ENCODE measurements at regions not wholly inside any gene's neighbourhood (a gene's known extent, or its start where the extent isn't known, plus 50 kb on each side); places are given as distances from the start of the nearest gene placed in this dataset.
A peak's percentile ranks its signal among the peaks of the same experiment; 100 is the strongest.

GRCh38 chr2:216574586-216574985, 58.6 kb upstream of the IGFBP2 start:
- TF ChIP-seq, protein P1, sequence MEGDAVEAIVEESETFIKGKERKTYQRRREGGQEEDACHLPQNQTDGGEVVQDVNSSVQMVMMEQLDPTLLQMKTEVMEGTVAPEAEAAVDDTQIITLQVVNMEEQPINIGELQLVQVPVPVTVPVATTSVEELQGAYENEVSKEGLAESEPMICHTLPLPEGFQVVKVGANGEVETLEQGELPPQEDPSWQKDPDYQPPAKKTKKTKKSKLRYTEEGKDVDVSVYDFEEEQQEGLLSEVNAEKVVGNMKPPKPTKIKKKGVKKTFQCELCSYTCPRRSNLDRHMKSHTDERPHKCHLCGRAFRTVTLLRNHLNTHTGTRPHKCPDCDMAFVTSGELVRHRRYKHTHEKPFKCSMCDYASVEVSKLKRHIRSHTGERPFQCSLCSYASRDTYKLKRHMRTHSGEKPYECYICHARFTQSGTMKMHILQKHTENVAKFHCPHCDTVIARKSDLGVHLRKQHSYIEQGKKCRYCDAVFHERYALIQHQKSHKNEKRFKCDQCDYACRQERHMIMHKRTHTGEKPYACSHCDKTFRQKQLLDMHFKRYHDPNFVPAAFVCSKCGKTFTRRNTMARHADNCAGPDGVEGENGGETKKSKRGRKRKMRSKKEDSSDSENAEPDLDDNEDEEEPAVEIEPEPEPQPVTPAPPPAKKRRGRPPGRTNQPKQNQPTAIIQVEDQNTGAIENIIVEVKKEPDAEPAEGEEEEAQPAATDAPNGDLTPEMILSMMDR (IDR thresholded peaks at IDR 0.05; ENCODE audit: insufficient read depth, low read depth, low read length, missing control alignments) = no peak
- H3K4me3 ChIP-seq (ENCODE audit: low read length) = no peak overlapping the region
- DNase-seq (ENCODE audit: low read depth) = no peak

DNA sequence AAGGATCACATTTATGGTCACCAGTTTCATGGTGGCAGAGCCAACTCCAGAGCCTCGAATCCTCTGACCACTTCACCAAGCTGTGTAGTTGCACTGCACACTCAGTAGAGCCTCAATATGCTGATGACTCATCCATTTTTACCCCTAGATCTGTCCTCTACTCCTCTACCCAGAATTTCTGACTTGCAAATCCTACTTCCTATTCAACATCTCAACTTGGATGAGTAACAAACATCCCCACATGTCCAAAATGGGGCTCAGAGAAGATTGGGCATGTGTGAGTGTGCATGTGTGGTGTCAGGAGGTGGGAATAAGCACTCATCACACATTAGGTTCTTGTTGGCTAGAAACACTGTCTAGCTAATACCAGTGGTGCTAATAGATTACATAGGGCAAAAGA, 57.8 kb upstream of the IGFBP2 start:
- TF ChIP-seq, protein P1 (IDR thresholded peaks at IDR 0.05; ENCODE audit: insufficient read depth, low read depth, low read length, missing control alignments) = no peak
- no peak overlapping the region for H3K4me3 ChIP-seq (ENCODE audit: low read length)
- DNase-seq (ENCODE audit: low read depth) = no peak

- TF ChIP-seq, protein P1 (IDR thresholded peaks at IDR 0.05; ENCODE audit: insufficient read depth, low read depth, low read length, missing control alignments) = no peak
- DNase-seq (ENCODE audit: low read depth) = no peak
- no peak overlapping the region for H3K4me3 ChIP-seq (ENCODE audit: low read length)
Observed at GRCh38 chr2:216576616-216577015, 56.6 kb upstream of the IGFBP2 start.

DNA sequence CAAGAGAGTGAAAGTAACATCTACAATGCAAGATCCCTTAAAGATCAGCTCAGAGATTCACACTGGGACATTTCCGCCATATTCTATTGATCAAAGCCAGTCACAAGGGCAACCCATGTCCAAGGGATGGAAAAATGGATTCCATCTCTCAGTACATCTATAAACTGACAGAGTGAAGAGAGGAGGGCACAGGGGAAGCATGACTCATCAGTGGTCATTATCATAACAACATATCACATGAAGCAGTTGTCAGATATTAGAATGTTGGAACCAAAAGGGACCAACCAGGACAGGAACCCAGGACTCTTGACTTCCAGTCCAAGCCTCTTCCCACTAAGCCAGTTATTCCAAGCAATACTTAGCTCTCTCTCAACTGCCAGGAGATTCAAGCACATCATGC, 54.9 kb upstream of the IGFBP2 start:
- DNase-seq (ENCODE audit: low read depth) = no peak
- TF ChIP-seq, protein P1 (IDR thresholded peaks at IDR 0.05; ENCODE audit: insufficient read depth, low read depth, low read length, missing control alignments) = no peak
- no peak overlapping the region for H3K4me3 ChIP-seq (ENCODE audit: low read length)

DNA sequence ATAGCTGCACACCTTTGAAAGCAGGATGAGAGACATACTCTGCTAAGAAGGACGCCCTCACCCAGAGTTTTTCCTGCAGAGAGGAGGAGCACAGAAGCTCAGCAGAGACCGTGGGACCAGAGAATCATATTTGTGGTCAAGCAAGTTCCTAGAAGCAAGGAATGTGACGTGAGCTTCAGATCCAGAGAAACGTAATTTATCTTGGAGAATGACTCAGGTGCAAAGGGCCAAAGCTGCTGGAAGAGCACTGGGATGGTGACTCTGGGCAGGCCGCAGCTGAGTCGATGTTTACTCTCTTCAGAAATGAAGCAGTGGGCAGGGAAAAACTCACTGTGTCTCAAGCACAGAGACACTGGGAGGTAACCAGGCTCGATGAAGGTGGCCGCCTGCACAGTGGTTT, 50.1 kb upstream of the IGFBP2 start:
- peak; percentile 62 for DNase-seq (ENCODE audit: low read depth)
- TF ChIP-seq, protein P1 (IDR thresholded peaks at IDR 0.05; ENCODE audit: insufficient read depth, low read depth, low read length, missing control alignments) = no peak
- H3K4me3 ChIP-seq (ENCODE audit: low read length) = no peak overlapping the region

All from epithelial cell of esophagus (primary cell).